H1 (cell line): ENCODE measurements at regions not wholly inside any gene's neighbourhood (a gene's known extent, or its start where the extent isn't known, plus 50 kb on each side); places are given as distances from the start of the nearest gene placed in this dataset.

Experiments
- CTCF ChIA-PET: fragments of 300-600 bp; sonication (Branson Sonifier 250); formaldehyde crosslinking; loops from one replicate; lab custom pipeline; 2021; ENCODE audit not compliant: partially characterized antibody; lab: Charles Lee
- POLR2A ChIA-PET: fragments of 300-600 bp; sonication (Branson Sonifier 250); formaldehyde crosslinking; loops from one replicate; lab custom pipeline; 2021; ENCODE audit warnings: inconsistent platforms; ENCODE audit not compliant: partially characterized antibody; lab: Charles Lee
- DNase-seq, 2 experiments: peaks; one replicate each; pipeline versions ENCODE4 v3.0.0 to v3.0.0-alpha.2; 2010 to 2022; ENCODE audit warnings: low spot score in 2 of 2, low read depth in 1 of 2, mixed read lengths in 1 of 2
- FAIRE-seq: peaks from 2 replicates; lab custom pipeline; 2011; peaks lifted over from hg19 to GRCh38; lab: Jason Lieb, UNC
- H2AFZ ChIP-seq: 2 replicates; pipeline ENCODE4 v1.8.1; 2012; ENCODE audit warnings: low read length, inconsistent platforms
- H2AK5ac ChIP-seq: 2 replicates; pipeline ENCODE4 v1.6.1; 2013; ENCODE audit warnings: low read depth, low read length
- H2BK120ac ChIP-seq: replicated peaks from 2 replicates; pipeline ENCODE3; 2013; ENCODE audit warnings: low read depth, low read length, inconsistent platforms
- H2BK12ac ChIP-seq: 2 replicates; pipeline ENCODE4 v1.6.1; 2013; ENCODE audit warnings: low read depth, low read length
- H2BK15ac ChIP-seq: 2 replicates; pipeline ENCODE4 v1.6.1; 2013; ENCODE audit warnings: low read length
- H2BK20ac ChIP-seq: 2 replicates; pipeline ENCODE4 v1.6.1; 2013; ENCODE audit warnings: low read length
- H2BK5ac ChIP-seq: 2 replicates; pipeline ENCODE4 v1.6.1; 2013; ENCODE audit warnings: low read depth, low read length
- H3K14ac ChIP-seq: 2 replicates; pipeline ENCODE4 v1.6.1; 2013; ENCODE audit warnings: inconsistent platforms; ENCODE audit not compliant: insufficient read length
- H3K18ac ChIP-seq: 2 replicates; pipeline ENCODE4 v1.6.1; 2013; ENCODE audit warnings: low read length; ENCODE audit errors: extremely low read depth
- H3K23ac ChIP-seq: 2 replicates; pipeline ENCODE4 v1.6.1; 2013; ENCODE audit warnings: inconsistent platforms; ENCODE audit not compliant: insufficient read length
- H3K23me2 ChIP-seq: 2 replicates; pipeline ENCODE4 v1.6.1; 2013; ENCODE audit warnings: low read depth, low read length
- H3K27ac ChIP-seq: 2 replicates; pipeline ENCODE4 v1.6.1; 2011; ENCODE audit warnings: low read depth, low read length, inconsistent platforms
- H3K27me3 ChIP-seq, 4 experiments: replicated peaks in 1 of 4; 1 replicate in 1 of 4; 2 replicates in 3 of 4; pipeline versions ENCODE4 v1.6.1 to v1.8.1; 2011 to 2013; ENCODE audit warnings: low read length in 3 of 4, mild to moderate bottlenecking in 3 of 4, inconsistent platforms in 2 of 4, mixed read lengths in 2 of 4, moderate library complexity in 1 of 4; ENCODE audit not compliant: control insufficient read depth in 3 of 4, insufficient read depth in 3 of 4; ENCODE audit errors: extremely low read depth in 1 of 4
- H3K36me3 ChIP-seq, 4 experiments: 2 replicates each; pipeline versions ENCODE4 v1.6.1 to v1.8.1; 2011 to 2013; ENCODE audit warnings: mild to moderate bottlenecking in 4 of 4, low read length in 3 of 4, moderate library complexity in 2 of 4, control low read depth in 1 of 4, inconsistent platforms in 1 of 4; ENCODE audit not compliant: insufficient read depth in 4 of 4, control insufficient read depth in 2 of 4
- H3K4ac ChIP-seq: replicated peaks from 2 replicates; pipeline ENCODE3; 2013; ENCODE audit warnings: low read length, low read depth, mixed read lengths, inconsistent platforms; ENCODE audit not compliant: insufficient read length
- H3K4me1 ChIP-seq, 4 experiments: replicated peaks in 1 of 4; 1 replicate in 1 of 4; 2 replicates in 3 of 4; pipeline versions ENCODE4 v1.6.1 to v1.8.1; 2011 to 2013; ENCODE audit warnings: low read length in 3 of 4, inconsistent platforms in 2 of 4, mixed read lengths in 1 of 4; ENCODE audit not compliant: insufficient read depth in 4 of 4, control insufficient read depth in 3 of 4
- H3K4me2 ChIP-seq, 2 experiments: 2 replicates each; pipeline versions ENCODE4 v1.6.1 to v1.8.1; 2011 to 2013; ENCODE audit warnings: low read depth in 2 of 2, low read length in 2 of 2, control low read depth in 1 of 2, inconsistent platforms in 1 of 2, mild to moderate bottlenecking in 1 of 2; ENCODE audit not compliant: insufficient read depth in 1 of 2
- H3K4me3 ChIP-seq, 4 experiments: fragments of 200-600, 300-600 bp in 1 of 4; sonication (generic), shearing (Covaris generic), sonication (Bioruptor Twin) in 1 of 4; 2 replicates each; pipeline versions ENCODE4 v1.5.1 to v1.8.1; 2011 to 2016; ENCODE audit warnings: low read length in 4 of 4, low read depth in 3 of 4, control low read depth in 2 of 4, inconsistent platforms in 2 of 4, mild to moderate bottlenecking in 2 of 4, mixed read lengths in 1 of 4, moderate library complexity in 1 of 4; ENCODE audit not compliant: insufficient read depth in 2 of 4; ENCODE audit errors: extremely low read depth in 1 of 4
- H3K56ac ChIP-seq: replicated peaks from 2 replicates; pipeline ENCODE3; 2013; ENCODE audit warnings: low read depth, mild to moderate bottlenecking, mixed read lengths, low read length, inconsistent platforms; ENCODE audit not compliant: insufficient read length
- H3K79me1 ChIP-seq: 2 replicates; pipeline ENCODE4 v1.6.1; 2013; ENCODE audit warnings: low read depth, low read length, control low read depth
- H3K79me2 ChIP-seq, 2 experiments: 2 replicates each; pipeline versions ENCODE4 v1.6.1 to v1.8.1; 2012 to 2013; ENCODE audit warnings: low read length in 2 of 2, mild to moderate bottlenecking in 2 of 2, inconsistent platforms in 1 of 2; ENCODE audit not compliant: insufficient read depth in 2 of 2, control insufficient read depth in 1 of 2
- H3K9ac ChIP-seq, 4 experiments: replicated peaks in 1 of 4; 1 replicate in 1 of 4; 2 replicates in 3 of 4; pipeline versions ENCODE4 v1.6.1 to v1.8.1; 2011 to 2013; ENCODE audit warnings: low read depth in 3 of 4, low read length in 3 of 4, control low read depth in 2 of 4, mild to moderate bottlenecking in 2 of 4, moderate library complexity in 2 of 4, inconsistent platforms in 1 of 4; ENCODE audit errors: extremely low read depth in 1 of 4
- H3K9me3 ChIP-seq, 2 experiments: 2 replicates each; pipeline versions ENCODE4 v1.6.1 to v1.8.1; 2012 to 2013; ENCODE audit warnings: mild to moderate bottlenecking in 2 of 2, moderate library complexity in 2 of 2, control low read depth in 1 of 2, inconsistent platforms in 1 of 2, low read depth in 1 of 2, low read length in 1 of 2, mixed read lengths in 1 of 2; ENCODE audit not compliant: insufficient read depth in 2 of 2
- H4K20me1 ChIP-seq, 2 experiments: replicated peaks in 1 of 2; 2 replicates each; pipeline versions ENCODE3 to v1.8.1; 2011 to 2013; ENCODE audit warnings: inconsistent platforms in 2 of 2, low read length in 2 of 2, mild to moderate bottlenecking in 1 of 2; ENCODE audit not compliant: insufficient read depth in 2 of 2, control insufficient read depth in 1 of 2
- H4K5ac ChIP-seq: 2 replicates; pipeline ENCODE4 v1.6.1; 2013; ENCODE audit warnings: low read length, low read depth, mixed read lengths, inconsistent platforms; ENCODE audit not compliant: insufficient read length
- H4K8ac ChIP-seq: 2 replicates; pipeline ENCODE4 v1.8.0; 2013; ENCODE audit warnings: mild to moderate bottlenecking, moderate library complexity, low read length, inconsistent platforms; ENCODE audit not compliant: insufficient read depth; ENCODE audit errors: extremely low read depth
- H4K91ac ChIP-seq: replicated peaks from 2 replicates; pipeline ENCODE3; 2013; ENCODE audit warnings: low read length, mixed read lengths, inconsistent platforms; ENCODE audit not compliant: insufficient read length
- ATF2 ChIP-seq: IDR thresholded peaks from 2 replicates; pipeline ENCODE4 v1.6.1; 2012; ENCODE audit warnings: low read length, inconsistent platforms
- BACH1 ChIP-seq: IDR thresholded peaks from 2 replicates; pipeline ENCODE4 v1.6.1; 2012; ENCODE audit warnings: low read length, improper control_type of control experiment
- CBX5 ChIP-seq: fragments of 300-800, 300-1000 bp; sonication (generic); IDR thresholded peaks from 2 replicates; pipeline ENCODE4 v1.7.1; 2016; ENCODE audit warnings: antibody characterized with exemption, low read length, low read depth
- HDAC2 ChIP-seq, 2 experiments: fragments of 300-600 bp in 1 of 2; sonication (generic) in 1 of 2; IDR thresholded peaks; 2 replicates each; pipeline ENCODE4 v1.6.1; 2011 to 2012; ENCODE audit warnings: low read depth in 2 of 2, low read length in 2 of 2, mild to moderate bottlenecking in 2 of 2, moderate library complexity in 2 of 2, borderline replicate concordance in 1 of 2, inconsistent platforms in 1 of 2
- KDM4A ChIP-seq: IDR thresholded peaks from one replicate; pipeline ENCODE4 v1.7.1; 2012; ENCODE audit warnings: low read depth, mild to moderate bottlenecking, moderate library complexity, low read length, inconsistent platforms; ENCODE audit not compliant: severe bottlenecking
- POU5F1 ChIP-seq: IDR thresholded peaks from 2 replicates; pipeline ENCODE4 v1.6.1; 2011; ENCODE audit warnings: low read depth, mild to moderate bottlenecking, low read length, moderate library complexity
- SIX5 ChIP-seq: IDR thresholded peaks from 2 replicates; pipeline ENCODE4 v1.6.1; 2011; ENCODE audit warnings: mild to moderate bottlenecking, low read depth, low read length
- YY1 ChIP-seq: IDR thresholded peaks from 2 replicates; pipeline ENCODE4 v1.6.1; 2011; ENCODE audit warnings: low read depth, mild to moderate bottlenecking, low read length
- WGBS, 2 experiments: shearing (Covaris generic) in 1 of 2; methylation state at CpG; one replicate each; pipeline versions ENCODE4 v1.1.6 to v1.1.7; 2013 to 2015; ENCODE audit warnings: low lambda C conversion rate in 2 of 2, mixed read lengths in 2 of 2, inconsistent platforms in 1 of 2, low coverage in 1 of 2, missing lambda C conversion rate in 1 of 2; ENCODE audit not compliant: insufficient replicate concordance in 2 of 2, insufficient coverage in 1 of 2, insufficient read length in 1 of 2; ENCODE audit errors: extremely low coverage in 1 of 2, missing lambda C conversion rate in 1 of 2; 5-methylcytosine and 5-hydroxymethylcytosine counted together

DNA sequence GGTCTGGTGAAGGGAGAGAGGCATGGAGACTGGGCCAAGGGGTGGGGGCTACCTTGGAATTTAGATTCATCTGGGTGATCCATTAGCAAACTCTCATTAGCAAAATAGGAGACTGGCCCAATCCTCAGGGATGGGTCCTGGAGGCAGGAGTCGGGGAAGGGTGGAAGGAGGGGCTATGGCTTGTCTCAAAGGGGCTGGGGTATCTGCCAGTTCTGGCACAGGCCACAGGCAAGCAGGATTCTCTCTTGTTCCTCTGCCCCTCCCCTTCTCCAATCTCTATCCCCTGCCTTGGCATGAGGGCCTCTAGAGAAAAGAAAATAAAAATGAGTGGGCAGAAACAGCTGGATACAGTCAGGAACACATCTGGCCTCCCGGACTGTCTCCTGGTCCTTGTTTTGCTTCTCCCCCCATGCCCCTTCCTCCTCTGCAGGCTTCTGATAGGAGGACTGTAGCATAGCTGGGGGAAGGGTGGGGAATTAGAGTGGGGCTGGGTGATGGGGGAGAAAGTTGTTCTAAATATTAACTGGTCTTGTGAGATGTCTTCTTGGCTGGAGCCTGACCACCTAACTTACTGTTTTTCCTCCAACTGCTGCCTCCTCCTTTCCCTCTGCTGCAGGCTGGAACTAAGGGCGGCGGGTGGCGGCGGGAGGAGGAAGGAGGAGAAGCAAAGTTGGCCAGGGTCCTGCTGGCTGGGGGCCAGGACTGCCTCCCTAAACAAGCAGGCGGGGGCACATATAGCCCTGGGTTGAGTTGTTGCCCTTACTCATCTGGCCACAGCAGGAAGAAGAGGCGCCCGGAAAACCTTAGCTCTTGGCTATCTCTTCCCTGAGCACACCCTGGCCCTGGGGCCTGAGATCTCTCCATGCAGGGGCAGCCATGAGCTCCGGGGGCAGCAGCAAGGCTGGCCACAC lies 53.3 kb upstream of the LAS1L start:
- no peak overlapping the region for H3K9ac ChIP-seq
- H3K14ac ChIP-seq, result no peak overlapping the region
- no peak overlapping the region for H2BK20ac ChIP-seq
- H3K4me2 ChIP-seq, result no peak overlapping the region
- H2BK15ac ChIP-seq, result no peak overlapping the region
- no peaks in the 10 kb centered on the region for H4K20me1 ChIP-seq
- no peak overlapping the region for H4K5ac ChIP-seq
- H2BK12ac ChIP-seq, result no peak overlapping the region
- no peak overlapping the region for H2AK5ac ChIP-seq
- H3K56ac ChIP-seq, result no peak overlapping the region
- no peak overlapping the region for H4K91ac ChIP-seq
- no peaks in the 10 kb centered on the region for H3K36me3 ChIP-seq
- no peak overlapping the region for H3K4ac ChIP-seq
- H4K8ac ChIP-seq, result no peak overlapping the region; the same call in 1 of the 2 replicates
- H3K9me3 ChIP-seq, result no peaks in the 10 kb centered on the region
- WGBS, 2 experiments, result 83% methylated on average over 6 of the region's 10 CpGs; no CpG with 5 or more reads in 1 of the 2 experiments
- no peaks in the 10 kb centered on the region for H3K23me2 ChIP-seq
- H2AFZ ChIP-seq, result no peak overlapping the region
- no peaks in the 10 kb centered on the region for H3K79me1 ChIP-seq
- ChIA-PET POLR2A (no interaction called here), CTCF (interaction anchor here (0.7 kb wide), 2 partner anchors 149 to 612 kb away, joined by 3 read pairs; no protein-coding TSS in a partner anchor)
- no peak overlapping the region for H3K27ac ChIP-seq
- no peaks in the 10 kb centered on the region for H3K27me3 ChIP-seq
- no peak overlapping the region for H2BK5ac ChIP-seq
- H3K79me2 ChIP-seq, result no peaks in the 10 kb centered on the region
- no peak for FAIRE-seq
- DNase-seq, result no peak
- no peak overlapping the region for H3K18ac ChIP-seq
- H2BK120ac ChIP-seq, result no peak overlapping the region
- H3K4me3 ChIP-seq, result no peak overlapping the region
- peaks cover 0 to 3% (median 0%) of the 10 kb centered on the region in 4 experiments; a peak in 1 of 7 replicates for H3K4me1 ChIP-seq
- no peak overlapping the region for H3K23ac ChIP-seq
- TF ChIP-seq POU5F1 (no peak), ATF2 (no peak), KDM4A (no peak), YY1 (no peak), HDAC2 (IDR thresholded peaks at IDR 0.05; ENCODE audit: borderline replicate concordance in 1 of 2, low read depth in 2 of 2, low read length in 2 of 2) (no peak), BACH1 (no peak), SIX5 (no peak), CBX5 (no peak)
